Type B pancreatic cell (in vitro differentiated cells): ENCODE measurements at regions not wholly inside any gene's neighbourhood (a gene's known extent, or its start where the extent isn't known, plus 50 kb on each side); places are given as distances from the start of the nearest gene placed in this dataset.

ENCODE experiments used
- DNase-seq: peaks from one replicate; pipeline ENCODE4 v3.0.0; 2021; ENCODE audit warnings: mixed read lengths; ENCODE audit not compliant: unreplicated experiment; ENCODE audit errors: extremely low spot score
- H3K27ac Mint-ChIP-seq: 2 replicates; pipeline ENCODE4 v1.8.0; 2021; ENCODE audit warnings: mild to moderate bottlenecking, mixed read lengths
- H3K27me3 Mint-ChIP-seq: 2 replicates; pipeline ENCODE4 v1.8.0; 2021; ENCODE audit warnings: mixed read lengths
- H3K36me3 Mint-ChIP-seq: 2 replicates; pipeline ENCODE4 v1.8.0; 2021; ENCODE audit warnings: mixed read lengths
- H3K4me1 Mint-ChIP-seq: one replicate; pipeline ENCODE4 v1.8.0; 2021; ENCODE audit warnings: mixed read lengths; ENCODE audit not compliant: unreplicated experiment
- H3K4me3 Mint-ChIP-seq: 2 replicates; pipeline ENCODE4 v1.8.0; 2021; ENCODE audit warnings: mild to moderate bottlenecking, mixed read lengths
- H3K9me3 Mint-ChIP-seq: 2 replicates; pipeline ENCODE4 v1.8.0; 2021; ENCODE audit warnings: mixed read lengths
- CTCF ChIP-seq: fragments of 200-600 bp; sonication (generic); conservative IDR thresholded peaks from 2 replicates; pipeline ENCODE4 v1.5.0; 2021; ENCODE audit warnings: antibody characterized with exemption, mild to moderate bottlenecking

- peaks cover 4% of the 10 kb centered on the region for H3K9me3 Mint-ChIP-seq
- no peaks in the 10 kb centered on the region for H3K27me3 Mint-ChIP-seq
- H3K4me3 Mint-ChIP-seq: no peak overlapping the region
- H3K36me3 Mint-ChIP-seq: no peaks in the 10 kb centered on the region
- DNase-seq: no peak
- TF ChIP-seq CTCF: no peak
- H3K4me1 Mint-ChIP-seq: peaks cover 9% of the 10 kb centered on the region
- H3K27ac Mint-ChIP-seq: no peak overlapping the region
Observed at GRCh38 chr9:105864248-105864898, 170.0 kb downstream of the TMEM38B start.

- no peak for TF ChIP-seq CTCF
- Mint-ChIP-seq H3K27ac (no peak overlapping the region), H3K27me3 (no peaks in the 10 kb centered on the region), H3K9me3 (peaks cover 4% of the 10 kb centered on the region), H3K36me3 (no peaks in the 10 kb centered on the region), H3K4me1 (peaks cover 9% of the 10 kb centered on the region), H3K4me3 (no peak overlapping the region)
- no peak for DNase-seq
Observed at GRCh38 chr9:105865285-105865684, 170.9 kb downstream of the TMEM38B start.

- no peak for DNase-seq
- H3K9me3 Mint-ChIP-seq: peaks cover 4% of the 10 kb centered on the region
- TF ChIP-seq CTCF: no peak
- no peaks in the 10 kb centered on the region for H3K27me3 Mint-ChIP-seq
- no peaks in the 10 kb centered on the region for H3K4me1 Mint-ChIP-seq
- H3K27ac Mint-ChIP-seq: no peak overlapping the region
- no peaks in the 10 kb centered on the region for H3K36me3 Mint-ChIP-seq
- no peak overlapping the region for H3K4me3 Mint-ChIP-seq
Observed at GRCh38 chr9:105871540-105871939, 177.2 kb downstream of the TMEM38B start.

GRCh38 chr9:105873801-105874200 is 179.5 kb downstream of the TMEM38B start:
- no peak for TF ChIP-seq CTCF
- no peaks in the 10 kb centered on the region for H3K36me3 Mint-ChIP-seq
- H3K27me3 Mint-ChIP-seq: no peaks in the 10 kb centered on the region
- no peaks in the 10 kb centered on the region for H3K9me3 Mint-ChIP-seq
- H3K4me3 Mint-ChIP-seq: no peak overlapping the region
- no peak for DNase-seq
- H3K27ac Mint-ChIP-seq: no peak overlapping the region
- H3K4me1 Mint-ChIP-seq: no peaks in the 10 kb centered on the region

GRCh38 chr9:105877721-105878120 is 183.4 kb downstream of the TMEM38B start:
- no peaks in the 10 kb centered on the region for H3K36me3 Mint-ChIP-seq
- H3K4me3 Mint-ChIP-seq: no peak overlapping the region
- no peak for DNase-seq
- TF ChIP-seq CTCF: no peak
- no peak overlapping the region for H3K27ac Mint-ChIP-seq
- H3K9me3 Mint-ChIP-seq: no peaks in the 10 kb centered on the region
- H3K27me3 Mint-ChIP-seq: no peaks in the 10 kb centered on the region
- H3K4me1 Mint-ChIP-seq: no peaks in the 10 kb centered on the region

- TF ChIP-seq CTCF: no peak
- H3K27ac Mint-ChIP-seq: no peak overlapping the region
- H3K27me3 Mint-ChIP-seq: no peaks in the 10 kb centered on the region
- no peaks in the 10 kb centered on the region for H3K9me3 Mint-ChIP-seq
- H3K4me3 Mint-ChIP-seq: no peak overlapping the region
- H3K36me3 Mint-ChIP-seq: no peaks in the 10 kb centered on the region
- H3K4me1 Mint-ChIP-seq: no peaks in the 10 kb centered on the region
- no peak for DNase-seq
Observed at GRCh38 chr9:105879181-105879580, 184.8 kb downstream of the TMEM38B start.
